Activated naive CD8-positive, alpha-beta T cell treated with anti-CD3 and anti-CD28 coated beads for 36 hours (primary cell): ENCODE measurements at regions not wholly inside any gene's neighbourhood (a gene's known extent, or its start where the extent isn't known, plus 50 kb on each side); places are given as distances from the start of the nearest gene placed in this dataset.

Source experiments
- DNase-seq: peaks from one replicate; pipeline ENCODE4 v3.0.0; 2021
- H3K27ac Mint-ChIP-seq: one replicate; pipeline ENCODE4 v1.8.0; 2022; ENCODE audit warnings: mild to moderate bottlenecking, moderate library complexity, mixed read lengths
- H3K27me3 Mint-ChIP-seq: one replicate; pipeline ENCODE4 v1.8.0; 2022; ENCODE audit warnings: mild to moderate bottlenecking, mixed read lengths
- H3K36me3 Mint-ChIP-seq: one replicate; pipeline ENCODE4 v1.8.0; 2021; ENCODE audit warnings: mild to moderate bottlenecking, mixed read lengths
- H3K4me1 Mint-ChIP-seq: one replicate; pipeline ENCODE4 v1.8.0; 2021; ENCODE audit warnings: mixed read lengths
- H3K4me3 Mint-ChIP-seq: one replicate; pipeline ENCODE4 v1.8.0; 2022; ENCODE audit warnings: mild to moderate bottlenecking, moderate library complexity, mixed read lengths
- H3K9me3 Mint-ChIP-seq: one replicate; pipeline ENCODE4 v1.8.0; 2022; ENCODE audit warnings: mixed read lengths

DNA sequence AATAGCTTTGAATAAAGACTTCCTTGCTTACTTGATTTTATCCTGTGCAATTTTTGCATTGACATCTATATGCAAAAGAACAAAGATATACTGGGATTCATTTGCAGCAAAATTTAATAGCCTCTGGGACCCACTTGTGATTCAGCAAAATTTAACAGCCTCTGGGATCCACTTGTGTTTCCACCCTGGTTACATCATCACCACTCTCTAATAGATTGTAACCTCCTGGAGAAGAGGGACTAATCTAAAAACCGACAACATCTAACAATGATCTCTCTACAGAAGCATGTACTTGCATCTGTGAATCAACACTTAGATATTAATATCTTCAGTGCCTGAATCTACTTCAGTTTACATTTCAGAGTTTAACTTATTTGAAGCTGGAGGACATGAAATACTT is 202.0 kb upstream of the CPHXL start:
- DNase-seq: no peak
- Mint-ChIP-seq H3K9me3 (peaks cover 2% of the 10 kb centered on the region), H3K27me3 (no peaks in the 10 kb centered on the region), H3K36me3 (no peaks in the 10 kb centered on the region), H3K4me1 (no peaks in the 10 kb centered on the region), H3K27ac (no peak overlapping the region), H3K4me3 (no peak overlapping the region)

DNA sequence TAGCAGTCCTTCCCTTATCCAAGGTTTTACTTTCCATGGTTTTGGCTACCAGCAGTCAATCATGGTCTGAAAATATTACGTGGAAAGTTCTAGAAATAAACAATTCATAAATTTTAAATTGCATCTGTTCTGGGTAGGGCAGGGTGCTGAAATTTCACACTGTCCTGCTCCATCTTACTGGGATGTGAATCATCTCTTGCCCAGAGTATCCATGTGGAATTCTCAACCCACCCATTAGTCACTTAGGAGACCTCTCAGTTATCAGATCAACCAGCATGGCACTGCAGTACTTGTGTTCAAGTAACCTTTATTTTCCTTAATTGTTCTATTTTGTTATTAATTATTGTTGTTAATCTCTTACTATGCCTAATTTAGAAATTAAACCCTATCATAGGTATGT is 202.8 kb upstream of the CPHXL start:
- Mint-ChIP-seq H3K27ac (no peak overlapping the region), H3K9me3 (peaks cover 2% of the 10 kb centered on the region), H3K4me1 (no peaks in the 10 kb centered on the region), H3K36me3 (no peaks in the 10 kb centered on the region), H3K27me3 (no peaks in the 10 kb centered on the region), H3K4me3 (no peak overlapping the region)
- no peak for DNase-seq

- Mint-ChIP-seq H3K4me1 (no peaks in the 10 kb centered on the region), H3K27ac (no peak overlapping the region), H3K27me3 (no peaks in the 10 kb centered on the region), H3K36me3 (no peaks in the 10 kb centered on the region), H3K4me3 (no peak overlapping the region), H3K9me3 (peaks cover 2% of the 10 kb centered on the region)
- no peak for DNase-seq
These were observed 204.8 kb upstream of the CPHXL start for GRCh38 chr16:75931043-75931442.

DNA sequence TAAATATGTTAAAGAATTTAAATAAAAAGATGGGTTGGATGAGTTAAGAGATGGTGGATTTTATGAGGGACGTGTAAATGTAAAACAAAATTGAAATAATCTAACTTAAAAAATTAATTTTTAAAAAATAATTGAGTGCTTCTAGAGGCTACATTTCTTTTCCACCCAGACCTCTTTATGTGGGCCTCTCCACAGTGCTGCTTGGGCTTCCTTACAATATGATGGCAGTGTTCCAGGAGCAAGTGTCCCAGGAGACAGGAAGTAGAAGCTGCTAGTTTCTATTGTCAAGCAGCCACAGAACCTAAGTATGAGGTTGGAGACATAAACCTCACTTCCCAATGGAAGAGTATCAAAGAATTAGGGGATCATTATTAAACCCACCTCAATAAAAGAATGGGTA is 205.7 kb upstream of the CPHXL start:
- Mint-ChIP-seq H3K27ac (no peak overlapping the region), H3K9me3 (peaks cover 2% of the 10 kb centered on the region), H3K27me3 (no peaks in the 10 kb centered on the region), H3K4me3 (no peak overlapping the region), H3K36me3 (no peaks in the 10 kb centered on the region), H3K4me1 (no peaks in the 10 kb centered on the region)
- DNase-seq: no peak

DNA sequence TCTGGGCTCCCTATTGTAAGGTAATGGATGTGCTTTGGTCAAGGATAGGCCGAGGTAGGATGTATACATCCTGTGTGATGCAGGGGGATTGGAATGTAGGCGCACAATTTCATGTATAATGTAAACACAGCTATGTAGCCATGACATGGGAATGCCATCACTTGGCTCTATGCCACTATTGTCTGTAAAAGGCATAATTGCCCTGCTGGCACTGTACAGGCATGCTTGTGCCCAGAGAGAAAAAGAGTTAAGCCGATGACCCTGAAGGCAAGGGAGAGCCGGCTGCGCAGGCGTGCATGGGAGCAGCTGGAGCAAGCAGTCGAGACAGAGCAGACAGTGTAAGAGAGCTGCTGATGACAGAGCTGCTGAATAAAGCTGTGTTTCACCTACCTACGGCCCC is 212.5 kb upstream of the CPHXL start:
- H3K9me3 Mint-ChIP-seq: no peaks in the 10 kb centered on the region
- H3K4me3 Mint-ChIP-seq: no peak overlapping the region
- H3K4me1 Mint-ChIP-seq: no peaks in the 10 kb centered on the region
- no peak for DNase-seq
- H3K27ac Mint-ChIP-seq: no peak overlapping the region
- no peaks in the 10 kb centered on the region for H3K27me3 Mint-ChIP-seq
- no peaks in the 10 kb centered on the region for H3K36me3 Mint-ChIP-seq

GRCh38 chr16:75942351-75942750 is 216.1 kb upstream of the CPHXL start:
- Mint-ChIP-seq H3K27ac (no peak overlapping the region), H3K9me3 (no peaks in the 10 kb centered on the region), H3K27me3 (no peaks in the 10 kb centered on the region), H3K4me1 (no peaks in the 10 kb centered on the region), H3K4me3 (no peak overlapping the region), H3K36me3 (no peaks in the 10 kb centered on the region)
- DNase-seq: no peak

DNA sequence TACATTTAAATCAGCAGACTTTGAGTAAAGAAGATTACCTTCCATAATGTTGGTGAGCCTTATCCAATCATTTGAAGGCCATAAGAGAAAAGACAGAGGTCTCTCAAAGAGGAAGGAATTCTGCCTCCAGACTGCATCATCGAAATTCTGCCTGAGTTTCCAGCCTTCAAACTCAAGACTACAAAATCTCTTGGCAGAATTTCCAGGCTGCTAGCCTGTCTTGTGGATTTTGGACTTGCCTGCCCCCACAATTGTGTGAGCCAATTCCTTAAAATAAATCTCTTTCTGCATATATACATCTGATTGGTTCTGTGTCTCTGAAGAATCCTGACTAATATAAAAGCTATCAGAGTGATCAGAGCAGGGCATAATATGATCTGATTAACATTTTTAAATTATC is 216.6 kb upstream of the CPHXL start:
- DNase-seq: no peak
- Mint-ChIP-seq H3K4me1 (no peaks in the 10 kb centered on the region), H3K36me3 (no peaks in the 10 kb centered on the region), H3K27me3 (no peaks in the 10 kb centered on the region), H3K27ac (no peak overlapping the region), H3K9me3 (no peaks in the 10 kb centered on the region), H3K4me3 (no peak overlapping the region)

- no peak overlapping the region for H3K4me3 Mint-ChIP-seq
- DNase-seq: no peak
- H3K4me1 Mint-ChIP-seq: no peaks in the 10 kb centered on the region
- H3K9me3 Mint-ChIP-seq: no peaks in the 10 kb centered on the region
- H3K36me3 Mint-ChIP-seq: no peaks in the 10 kb centered on the region
- no peak overlapping the region for H3K27ac Mint-ChIP-seq
- no peaks in the 10 kb centered on the region for H3K27me3 Mint-ChIP-seq
These were observed 217.6 kb upstream of the CPHXL start for GRCh38 chr16:75943705-75944514.

- Mint-ChIP-seq H3K36me3 (no peaks in the 10 kb centered on the region), H3K4me1 (no peaks in the 10 kb centered on the region), H3K4me3 (no peak overlapping the region), H3K9me3 (no peaks in the 10 kb centered on the region), H3K27me3 (no peaks in the 10 kb centered on the region), H3K27ac (no peak overlapping the region)
- no peak for DNase-seq
These were observed 219.7 kb upstream of the CPHXL start for GRCh38 chr16:75945916-75946457.

DNA sequence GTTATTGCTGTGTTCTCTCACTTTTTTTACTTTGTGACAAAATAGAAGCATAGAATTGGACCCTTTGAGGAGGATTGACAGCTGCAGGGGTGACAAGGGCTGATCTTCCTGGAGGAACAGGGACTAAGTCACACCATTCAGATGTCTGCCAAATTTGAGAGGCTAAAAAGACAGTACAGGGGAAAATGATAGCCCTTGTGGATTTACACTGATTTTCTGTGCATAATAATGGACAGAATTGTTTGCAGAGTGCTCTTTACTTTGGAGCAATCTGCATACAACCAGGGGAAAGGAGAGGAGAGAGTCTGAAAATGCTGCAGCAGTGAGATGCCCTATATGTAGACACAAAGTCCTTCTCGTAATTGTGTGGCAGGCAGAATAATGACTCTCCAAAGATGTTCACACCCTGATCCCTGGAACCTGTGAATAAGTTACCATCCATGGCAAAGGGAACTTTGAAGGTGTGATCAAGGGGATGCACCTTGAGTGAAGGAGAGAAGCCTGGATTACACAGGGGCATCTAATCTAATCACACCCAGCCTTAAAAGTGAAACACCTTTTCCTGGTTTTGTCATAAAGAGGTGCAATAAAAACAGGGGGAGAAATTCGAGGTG is 221.4 kb upstream of the CPHXL start:
- Mint-ChIP-seq H3K4me1 (no peaks in the 10 kb centered on the region), H3K4me3 (no peak overlapping the region), H3K27me3 (no peaks in the 10 kb centered on the region), H3K36me3 (no peaks in the 10 kb centered on the region), H3K9me3 (no peaks in the 10 kb centered on the region), H3K27ac (no peak overlapping the region)
- no peak for DNase-seq

GRCh38 chr16:75948441-75948840 is 222.2 kb upstream of the CPHXL start:
- H3K27me3 Mint-ChIP-seq: no peaks in the 10 kb centered on the region
- no peaks in the 10 kb centered on the region for H3K4me1 Mint-ChIP-seq
- H3K27ac Mint-ChIP-seq: no peak overlapping the region
- H3K9me3 Mint-ChIP-seq: no peaks in the 10 kb centered on the region
- no peak for DNase-seq
- H3K36me3 Mint-ChIP-seq: no peaks in the 10 kb centered on the region
- H3K4me3 Mint-ChIP-seq: no peak overlapping the region

DNA sequence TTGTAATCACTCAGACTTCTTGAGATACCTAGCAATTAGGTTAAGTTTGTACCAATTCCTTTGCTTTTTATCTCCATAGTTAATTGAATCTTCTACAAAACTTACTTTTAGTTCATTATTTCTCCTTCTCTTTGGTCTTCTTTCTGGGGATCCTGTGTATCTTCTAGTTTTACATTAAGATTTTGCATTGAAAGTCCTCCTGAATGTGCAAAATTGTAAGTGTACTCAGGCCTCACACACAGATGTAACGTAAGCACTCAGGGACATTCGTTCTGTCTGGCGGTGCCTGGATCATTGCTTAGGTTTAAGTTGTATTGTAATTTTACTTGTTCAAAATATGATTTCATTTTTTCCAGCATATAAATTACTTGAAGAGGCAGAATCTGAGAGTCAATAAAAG is 222.6 kb upstream of the CPHXL start:
- H3K27ac Mint-ChIP-seq: no peak overlapping the region
- H3K4me3 Mint-ChIP-seq: no peak overlapping the region
- DNase-seq: no peak

GRCh38 chr16:75952124-75952523 is 225.8 kb upstream of the CPHXL start:
- H3K27ac Mint-ChIP-seq: no peak overlapping the region

More for the DNA sequence above, 222.6 kb upstream of the CPHXL start:
- H3K9me3 Mint-ChIP-seq: no peaks in the 10 kb centered on the region
- no peaks in the 10 kb centered on the region for H3K36me3 Mint-ChIP-seq
- no peaks in the 10 kb centered on the region for H3K27me3 Mint-ChIP-seq
- no peaks in the 10 kb centered on the region for H3K4me1 Mint-ChIP-seq

GRCh38 chr16:75957870-75958269 is 231.6 kb upstream of the CPHXL start:
- no peak for DNase-seq
- Mint-ChIP-seq H3K4me1 (no peaks in the 10 kb centered on the region), H3K36me3 (no peaks in the 10 kb centered on the region), H3K27ac (no peak overlapping the region), H3K27me3 (no peaks in the 10 kb centered on the region), H3K9me3 (no peaks in the 10 kb centered on the region), H3K4me3 (no peak overlapping the region)

More at GRCh38 chr16:75952124-75952523, 225.8 kb upstream of the CPHXL start:
- no peaks in the 10 kb centered on the region for H3K36me3 Mint-ChIP-seq
- H3K4me3 Mint-ChIP-seq: no peak overlapping the region
- DNase-seq: no peak
- no peaks in the 10 kb centered on the region for H3K4me1 Mint-ChIP-seq
- no peaks in the 10 kb centered on the region for H3K27me3 Mint-ChIP-seq
- H3K9me3 Mint-ChIP-seq: no peaks in the 10 kb centered on the region

GRCh38 chr16:75965504-75966374 is 239.4 kb upstream of the CPHXL start:
- H3K9me3 Mint-ChIP-seq: no peaks in the 10 kb centered on the region
- no peak overlapping the region for H3K4me3 Mint-ChIP-seq
- no peak for DNase-seq
- no peak overlapping the region for H3K27ac Mint-ChIP-seq
- H3K4me1 Mint-ChIP-seq: no peaks in the 10 kb centered on the region
- H3K36me3 Mint-ChIP-seq: no peaks in the 10 kb centered on the region
- no peaks in the 10 kb centered on the region for H3K27me3 Mint-ChIP-seq
